ENCODE measurements at regions not wholly inside any gene's neighbourhood (a gene's known extent, or its start where the extent isn't known, plus 50 kb on each side); places are given as distances from the start of the nearest gene placed in this dataset.

- no peak for DNase-seq
Observed at GRCh38 chr20:56175884-56176283, 72.6 kb upstream of the MC3R start.

DNA sequence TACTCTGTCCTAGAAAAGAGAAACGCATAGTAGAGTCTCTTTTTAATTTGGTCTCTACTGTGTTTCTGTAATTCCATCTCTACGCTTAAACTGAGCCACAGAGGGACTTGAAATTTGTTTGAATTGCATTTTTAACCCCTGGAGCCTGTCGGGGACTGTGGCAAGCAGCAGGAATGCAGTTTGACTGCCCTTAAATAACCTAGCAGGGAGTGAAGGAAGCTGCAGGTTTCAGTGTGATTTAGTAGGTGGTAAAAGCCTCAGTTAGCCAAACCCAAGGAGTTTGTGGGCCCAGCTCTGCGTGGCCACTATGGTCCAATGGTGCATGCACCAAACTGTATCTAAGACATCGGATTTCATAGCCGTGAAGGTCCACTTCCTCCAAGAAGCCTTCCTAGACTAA is 70.3 kb upstream of the MC3R start:
- no peak for DNase-seq

- DNase-seq, result no peak
Observed at GRCh38 chr20:56179051-56179450, 69.5 kb upstream of the MC3R start.

DNA sequence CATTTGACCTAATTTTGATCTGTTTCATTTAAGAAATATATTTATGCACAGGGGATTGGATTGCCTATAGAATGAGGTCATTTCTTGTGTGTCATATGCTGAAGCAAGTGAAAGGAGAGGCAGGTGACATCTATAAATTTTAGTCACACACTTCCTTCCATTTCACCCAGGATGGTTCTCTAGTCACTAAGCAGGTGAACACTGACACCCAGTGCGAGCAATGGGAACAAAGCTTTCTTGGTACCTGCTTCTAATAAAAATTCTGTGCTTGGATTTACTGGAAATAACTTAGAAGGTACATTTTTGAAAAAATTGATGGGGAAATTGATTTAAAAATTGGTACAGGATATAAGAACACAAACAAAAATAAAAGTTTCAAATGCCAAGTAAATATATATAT is 66.9 kb upstream of the MC3R start:
- peak in 1 of 2 experiments; percentile 16 for DNase-seq

DNA sequence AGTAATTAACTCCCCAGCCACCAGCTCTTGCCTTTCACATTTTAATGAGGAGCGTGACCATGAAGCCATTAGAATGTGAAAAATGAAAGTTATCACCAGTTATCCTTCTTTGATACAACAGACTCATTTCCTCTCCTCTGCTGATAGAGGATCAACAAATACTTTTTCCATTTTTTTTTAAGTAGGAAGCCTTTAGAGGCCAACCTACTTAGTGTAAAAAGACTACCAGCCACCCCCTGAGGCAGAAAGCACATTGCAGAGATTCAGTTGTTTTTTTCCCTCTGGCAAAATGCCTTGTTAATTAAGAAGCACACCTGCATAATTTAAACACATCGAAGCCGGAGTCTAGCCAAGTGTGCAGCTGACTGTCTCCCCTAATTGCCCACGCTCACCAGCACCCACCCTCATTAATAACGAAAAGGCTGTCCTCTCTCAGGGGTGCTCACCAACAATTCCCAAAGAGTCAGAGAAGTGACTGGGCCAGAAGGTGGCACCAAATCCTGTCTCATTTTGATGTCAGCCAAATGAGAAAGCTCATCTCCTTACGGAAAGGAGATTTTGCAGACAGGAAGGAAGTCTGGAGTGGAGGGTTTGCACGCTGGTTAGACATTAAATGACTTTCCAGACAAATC is 60.9 kb upstream of the MC3R start:
- DNase-seq, result peak; percentile 68 to 70

- no peak for DNase-seq
Observed at GRCh38 chr20:56194042-56194441, 54.5 kb upstream of the MC3R start.

GRCh38 chr20:56195946-56196345 is 52.6 kb upstream of the MC3R start:
- DNase-seq, result no peak

Data from NCI-H1930 (cell line).